OCI-LY7 (cell line): ENCODE measurements at regions not wholly inside any gene's neighbourhood (a gene's known extent, or its start where the extent isn't known, plus 50 kb on each side); places are given as distances from the start of the nearest gene placed in this dataset.

ENCODE experiments used
- BruUV-seq: library from RNA; stranded (reverse); fragments of 400-500 nt; replicated peaks from 2 replicates; lab custom pipeline; 2021; lab: Mats Ljungman, UMichigan
- CTCF ChIA-PET: fragments of 300-600 bp; sonication (Branson Sonifier 250); formaldehyde crosslinking; loops from one replicate; lab custom pipeline; 2022; ENCODE audit warnings: antibody characterized with exemption; ENCODE audit not compliant: unreplicated experiment; lab: Charles Lee
- POLR2A ChIA-PET: fragments of 300-600 bp; sonication (Branson Sonifier 250); formaldehyde crosslinking; loops from one replicate; lab custom pipeline; 2022; ENCODE audit warnings: antibody characterized with exemption; lab: Charles Lee
- DNase-seq: peaks from one replicate; pipeline ENCODE4 v3.0.0-alpha.2; 2015; ENCODE audit warnings: low spot score
- H2AFZ ChIP-seq: fragments of 200-600 bp; sonication (generic), shearing (Covaris generic); 2 replicates; pipeline ENCODE4 v1.6.1; 2014; ENCODE audit warnings: mild to moderate bottlenecking, antibody characterized with exemption, low read length, moderate library complexity
- H3K27ac ChIP-seq: fragments of 200-600 bp; sonication (generic); 2 replicates; pipeline ENCODE4 v1.5.1; 2014; ENCODE audit warnings: mixed run types, low read depth, mild to moderate bottlenecking, moderate library complexity, low read length, inconsistent platforms; ENCODE audit not compliant: poor library complexity, severe bottlenecking
- H3K36me3 ChIP-seq: fragments of 200-600 bp; sonication (generic); 2 replicates; pipeline ENCODE4 v1.6.1; 2014; ENCODE audit warnings: mild to moderate bottlenecking, antibody characterized with exemption, low read length, moderate library complexity, mixed read lengths; ENCODE audit not compliant: insufficient read depth
- H3K4me1 ChIP-seq: fragments of 200-600 bp; sonication (generic); 2 replicates; pipeline ENCODE4 v1.5.1; 2014; ENCODE audit warnings: mild to moderate bottlenecking, low read length; ENCODE audit not compliant: insufficient read depth, poor library complexity, severe bottlenecking
- H3K4me2 ChIP-seq: fragments of 200-600 bp; sonication (generic); 2 replicates; pipeline ENCODE4 v1.6.1; 2014; ENCODE audit warnings: mild to moderate bottlenecking, low read length
- H3K4me3 ChIP-seq: fragments of 200-600 bp; sonication (generic); 2 replicates; pipeline ENCODE4 v1.5.1; 2014; ENCODE audit warnings: mild to moderate bottlenecking, low read depth, low read length; ENCODE audit not compliant: poor library complexity, severe bottlenecking
- H3K79me2 ChIP-seq: fragments of 200-600 bp; sonication (generic); 2 replicates; pipeline ENCODE4 v1.6.1; 2016; ENCODE audit warnings: low read depth, mild to moderate bottlenecking, low read length, moderate library complexity, mixed read lengths; ENCODE audit not compliant: insufficient read depth
- H3K9me2 ChIP-seq: fragments of 200-600 bp; sonication (generic); 2 replicates; pipeline ENCODE4 v1.6.1; 2016; ENCODE audit warnings: mild to moderate bottlenecking, low read length, mixed read lengths; ENCODE audit not compliant: insufficient read depth
- H3K9me3 ChIP-seq: fragments of 200-600 bp; sonication (generic); 2 replicates; pipeline ENCODE4 v1.6.1; 2014; ENCODE audit warnings: mild to moderate bottlenecking, mixed run types, low read length, mixed read lengths
- H4K20me1 ChIP-seq: fragments of 200-600 bp; sonication (generic); 2 replicates; pipeline ENCODE4 v1.6.1; 2014; ENCODE audit warnings: mild to moderate bottlenecking, antibody characterized with exemption, low read length, moderate library complexity, mixed read lengths; ENCODE audit not compliant: insufficient read depth
- EZH2phosphoT487 ChIP-seq: fragments of 200-600 bp; sonication (generic); IDR thresholded peaks from 2 replicates; pipeline ENCODE4 v1.6.1; 2018; ENCODE audit warnings: low read depth, borderline replicate concordance, mild to moderate bottlenecking, mixed run types, antibody characterized with exemption, low read length, moderate library complexity, mixed read lengths
- intact Hi-C: fragments of 100-400 bp; cut with micrococcal nuclease; formaldehyde crosslinking; loops from one replicate; pipeline ENCODE4 v1.10.0; 2022; ENCODE audit not compliant: unreplicated experiment
- TF ChIP-seq, protein P1 (sequence below): fragments of 200-600 bp; sonication (generic); conservative IDR thresholded peaks from 2 replicates; pipeline ENCODE4 v1.5.1; 2014; ENCODE audit warnings: mild to moderate bottlenecking, antibody characterized with exemption, low read length, moderate library complexity, mixed read lengths

DNA sequence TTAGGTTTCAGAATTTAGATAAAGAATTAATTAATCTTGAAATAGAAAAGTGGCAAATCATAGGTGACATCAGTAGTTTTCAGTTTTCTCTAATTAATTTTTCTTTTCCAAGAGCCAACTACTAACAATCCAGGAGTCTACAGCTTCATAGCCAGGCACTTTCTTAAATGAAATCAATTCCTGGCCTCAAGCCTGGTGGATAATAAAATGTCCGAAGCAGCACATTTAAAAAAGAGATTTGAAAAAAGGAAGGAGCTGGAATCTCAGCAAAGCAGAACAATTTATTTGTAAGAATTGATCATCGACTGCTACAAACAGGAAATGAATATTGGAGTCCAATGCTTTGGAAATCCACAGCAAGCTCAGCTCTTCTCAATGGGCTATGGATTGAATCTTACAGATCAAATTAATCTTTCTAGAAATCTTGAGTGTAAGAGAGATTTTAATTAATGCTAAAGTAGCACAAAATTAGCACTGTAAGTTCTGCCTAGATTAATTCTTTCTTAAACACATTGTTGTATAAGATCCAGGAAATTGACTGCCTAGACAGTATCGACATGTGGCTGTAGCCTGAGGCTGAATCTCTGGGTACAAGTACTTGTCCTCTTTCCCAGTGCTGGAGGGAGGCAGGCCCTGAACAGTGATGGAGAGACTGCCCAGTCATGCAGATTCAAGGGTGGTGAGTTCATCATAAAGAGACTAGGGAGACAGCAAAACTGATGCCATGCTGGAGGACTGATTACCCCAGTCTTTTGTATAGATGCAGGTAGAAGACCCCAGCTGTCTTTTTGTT lies 167.8 kb upstream of the POU2AF2 start:
- ChIA-PET POLR2A (interaction anchor here (1.8 kb wide), 1 partner anchor 10 kb away, joined by 12 read pairs; no protein-coding TSS in a partner anchor), CTCF (no interaction called here)
- H3K9me2 ChIP-seq: no peaks in the 10 kb centered on the region
- intact Hi-C loops: no loop called here
- no peaks in the 10 kb centered on the region for H3K4me1 ChIP-seq
- no peak overlapping the region for H2AFZ ChIP-seq
- H3K4me3 ChIP-seq: no peak overlapping the region
- no peaks in the 10 kb centered on the region for H3K79me2 ChIP-seq
- no peak for DNase-seq
- no peaks in the 10 kb centered on the region for H3K9me3 ChIP-seq
- no peak overlapping the region for H3K27ac ChIP-seq
- TF ChIP-seq EZH2phosphoT487: no peak
- TF ChIP-seq, protein P1, sequence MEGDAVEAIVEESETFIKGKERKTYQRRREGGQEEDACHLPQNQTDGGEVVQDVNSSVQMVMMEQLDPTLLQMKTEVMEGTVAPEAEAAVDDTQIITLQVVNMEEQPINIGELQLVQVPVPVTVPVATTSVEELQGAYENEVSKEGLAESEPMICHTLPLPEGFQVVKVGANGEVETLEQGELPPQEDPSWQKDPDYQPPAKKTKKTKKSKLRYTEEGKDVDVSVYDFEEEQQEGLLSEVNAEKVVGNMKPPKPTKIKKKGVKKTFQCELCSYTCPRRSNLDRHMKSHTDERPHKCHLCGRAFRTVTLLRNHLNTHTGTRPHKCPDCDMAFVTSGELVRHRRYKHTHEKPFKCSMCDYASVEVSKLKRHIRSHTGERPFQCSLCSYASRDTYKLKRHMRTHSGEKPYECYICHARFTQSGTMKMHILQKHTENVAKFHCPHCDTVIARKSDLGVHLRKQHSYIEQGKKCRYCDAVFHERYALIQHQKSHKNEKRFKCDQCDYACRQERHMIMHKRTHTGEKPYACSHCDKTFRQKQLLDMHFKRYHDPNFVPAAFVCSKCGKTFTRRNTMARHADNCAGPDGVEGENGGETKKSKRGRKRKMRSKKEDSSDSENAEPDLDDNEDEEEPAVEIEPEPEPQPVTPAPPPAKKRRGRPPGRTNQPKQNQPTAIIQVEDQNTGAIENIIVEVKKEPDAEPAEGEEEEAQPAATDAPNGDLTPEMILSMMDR: no peak
- H4K20me1 ChIP-seq: no peaks in the 10 kb centered on the region
- no TSS peak for BruUV-seq
- H3K36me3 ChIP-seq: no peaks in the 10 kb centered on the region
- no peak overlapping the region for H3K4me2 ChIP-seq

DNA sequence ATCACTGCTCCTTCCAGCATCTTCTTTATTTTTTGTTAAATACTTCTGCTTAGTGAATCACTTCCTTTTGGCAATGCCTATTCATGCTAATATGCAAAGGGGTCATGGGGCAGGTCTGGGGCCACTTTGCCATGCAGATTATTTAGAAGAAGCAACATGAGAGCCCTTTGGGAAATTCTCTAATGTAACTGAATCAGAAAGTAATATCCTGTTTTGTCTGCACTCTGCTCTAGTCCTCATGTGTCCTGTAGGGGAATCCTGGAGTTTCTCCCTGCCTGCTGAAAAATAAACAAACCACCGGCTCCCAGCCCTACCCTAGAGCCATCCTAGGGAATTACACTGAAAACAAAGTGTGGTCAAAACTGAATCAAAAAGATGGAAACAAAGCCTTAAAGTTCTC lies 176.5 kb upstream of the POU2AF2 start:
- Histone ChIP-seq H3K79me2 (no peaks in the 10 kb centered on the region), H3K4me2 (no peak overlapping the region), H2AFZ (no peak overlapping the region), H3K27ac (no peak overlapping the region), H3K36me3 (no peaks in the 10 kb centered on the region), H4K20me1 (no peaks in the 10 kb centered on the region), H3K4me3 (no peak overlapping the region), H3K4me1 (no peaks in the 10 kb centered on the region), H3K9me2 (no peaks in the 10 kb centered on the region), H3K9me3 (peaks cover 12% of the 10 kb centered on the region)
- DNase-seq: no peak
- POLR2A ChIA-PET: no interaction called here
- CTCF ChIA-PET: no interaction called here
- BruUV-seq: no TSS peak
- intact Hi-C loops: no loop called here
- TF ChIP-seq, protein P1: no peak
- no peak for TF ChIP-seq EZH2phosphoT487

DNA sequence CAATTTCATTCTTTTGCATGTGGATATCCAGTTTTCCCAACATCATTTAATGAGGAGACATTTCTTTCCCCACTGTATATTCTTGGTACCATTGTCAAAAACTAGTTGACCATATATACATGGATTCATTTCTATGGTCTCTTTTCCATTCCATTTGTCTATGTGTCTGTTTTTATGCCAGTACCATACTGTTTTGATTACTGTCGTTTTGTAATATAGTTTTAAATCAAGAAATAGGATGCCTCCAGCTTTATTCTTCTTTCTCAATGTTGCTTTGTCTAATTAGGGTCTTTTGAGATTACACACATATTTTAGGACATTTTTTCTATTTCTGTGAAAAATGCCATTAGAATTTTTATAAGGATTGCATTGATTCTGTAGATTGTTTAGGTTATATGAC lies 177.5 kb upstream of the POU2AF2 start:
- no peak overlapping the region for H3K4me3 ChIP-seq
- no peaks in the 10 kb centered on the region for H3K9me2 ChIP-seq
- ChIA-PET POLR2A (no interaction called here), CTCF (no interaction called here)
- no peak for TF ChIP-seq EZH2phosphoT487
- TF ChIP-seq, protein P1: no peak
- no peak for DNase-seq
- H4K20me1 ChIP-seq: no peaks in the 10 kb centered on the region
- no peak overlapping the region for H3K4me2 ChIP-seq
- H3K9me3 ChIP-seq: peaks cover 12% of the 10 kb centered on the region
- intact Hi-C loops: no loop called here
- no peaks in the 10 kb centered on the region for H3K79me2 ChIP-seq
- BruUV-seq: no TSS peak
- H3K4me1 ChIP-seq: no peaks in the 10 kb centered on the region
- H2AFZ ChIP-seq: no peak overlapping the region
- no peak overlapping the region for H3K27ac ChIP-seq
- H3K36me3 ChIP-seq: no peaks in the 10 kb centered on the region
